Erythroblast (primary cell): ENCODE measurements at regions not wholly inside any gene's neighbourhood (a gene's known extent, or its start where the extent isn't known, plus 50 kb on each side); places are given as distances from the start of the nearest gene placed in this dataset.

Experiments
- GATA1 ChIP-seq: IDR thresholded peaks from 2 replicates; pipeline ENCODE4 v1.6.1; 2011; ENCODE audit warnings: low read depth, mild to moderate bottlenecking, control low read depth, low read length, moderate library complexity
- POLR2A ChIP-seq: IDR thresholded peaks from 2 replicates; pipeline ENCODE4 v1.6.1; 2011; ENCODE audit warnings: mild to moderate bottlenecking, low read length

GRCh38 chr14:37988472-37988871, 219.2 kb upstream of the SSTR1 start:
- no peak for TF ChIP-seq POLR2A
- no peak for TF ChIP-seq GATA1
